ENCODE measurements at regions not wholly inside any gene's neighbourhood (a gene's known extent, or its start where the extent isn't known, plus 50 kb on each side); places are given as distances from the start of the nearest gene placed in this dataset.
A peak's percentile ranks its signal among the peaks of the same experiment; 100 is the strongest.
"Not testable (repeated sequence)": the region's sequence is repeated elsewhere in the genome, so short reads cannot be mapped to it uniquely, and the experiment has no call there.

- no peak for DNase-seq
Measured at GRCh38 chr7:51459809-51460208, 143.2 kb upstream of the COBL start.

GRCh38 chr7:51458693-51459092 lies 142.1 kb upstream of the COBL start:
- no peak for DNase-seq

- DNase-seq, result no peak
Measured at GRCh38 chr7:51457079-51457478, 140.5 kb upstream of the COBL start.

- no peak for DNase-seq
Measured at GRCh38 chr7:51456431-51457060, 139.9 kb upstream of the COBL start.

GRCh38 chr7:51455948-51456347 lies 139.3 kb upstream of the COBL start:
- no peak for DNase-seq

GRCh38 chr7:51455513-51455912 lies 138.9 kb upstream of the COBL start:
- DNase-seq, result no peak

GRCh38 chr7:51455086-51455485 lies 138.5 kb upstream of the COBL start:
- DNase-seq, result no peak

- no peak for DNase-seq
Measured at GRCh38 chr7:51452694-51453093, 136.1 kb upstream of the COBL start.

GRCh38 chr7:51451751-51452476 lies 135.3 kb upstream of the COBL start:
- DNase-seq, result no peak

GRCh38 chr7:51450541-51450940 lies 133.9 kb upstream of the COBL start:
- DNase-seq, result no peak

GRCh38 chr7:51446785-51447184 lies 130.2 kb upstream of the COBL start:
- no peak for DNase-seq

GRCh38 chr7:51446356-51446755 lies 129.7 kb upstream of the COBL start:
- DNase-seq, result no peak

GRCh38 chr7:51444936-51445335 lies 128.3 kb upstream of the COBL start:
- DNase-seq, result no peak

GRCh38 chr7:51430480-51431086 lies 114.0 kb upstream of the COBL start:
- DNase-seq, result peak in 1 of 2 donors; percentile 3

GRCh38 chr7:51428217-51428887 lies 111.7 kb upstream of the COBL start:
- DNase-seq, result no peak

GRCh38 chr7:51426163-51426562 lies 109.6 kb upstream of the COBL start:
- no peak for DNase-seq

- DNase-seq, result not testable (repeated sequence)
Measured at GRCh38 chr7:51409934-51410333, 93.3 kb upstream of the COBL start.

- DNase-seq, result not testable (repeated sequence)
Measured at GRCh38 chr7:51397608-51398007, 81.0 kb upstream of the COBL start.

GRCh38 chr7:51393003-51393402 lies 76.4 kb upstream of the COBL start:
- DNase-seq, result not testable (repeated sequence)

GRCh38 chr7:51389952-51390351 lies 73.3 kb upstream of the COBL start:
- DNase-seq, result not testable (repeated sequence)

- DNase-seq, result not testable (repeated sequence)
Measured at GRCh38 chr7:51389216-51389812, 72.7 kb upstream of the COBL start.

- DNase-seq, result not testable (repeated sequence)
Measured at GRCh38 chr7:51388241-51388640, 71.6 kb upstream of the COBL start.

All from bone marrow (tissue), 2 donors.